GM12878 (cell line): ENCODE measurements at regions not wholly inside any gene's neighbourhood (a gene's known extent, or its start where the extent isn't known, plus 50 kb on each side); places are given as distances from the start of the nearest gene placed in this dataset.

ENCODE experiments used
- ATAC-seq: fragments of 200-7000 bp; cut with Tn5 transposase; 3 replicates; pipeline ENCODE4 v1.9.1; 2020; ENCODE audit warnings: mild to moderate bottlenecking, moderate library complexity
- BruUV-seq: library from RNA; stranded (reverse); fragments of 400-500 nt; replicated peaks from 2 replicates; lab custom pipeline; 2021; lab: Mats Ljungman, UMichigan
- CTCF ChIA-PET: fragments of 300-600 bp; sonication (Branson Sonifier 250); formaldehyde crosslinking; extraction: SDS; loops from one replicate; lab custom pipeline; 2021; ENCODE audit warnings: inconsistent platforms; lab: Yijun Ruan, JAX
- POLR2A ChIA-PET: fragments of 350-600 bp; formaldehyde crosslinking; extraction: SDS; loops from one replicate; lab custom pipeline; 2021; ENCODE audit warnings: inconsistent platforms; lab: Charles Lee
- RAD21 ChIA-PET: fragments of 300-600 bp; sonication (Branson Sonifier 250); formaldehyde crosslinking; loops from one replicate; lab custom pipeline; 2023; ENCODE audit warnings: antibody characterized with exemption; ENCODE audit not compliant: unreplicated experiment; lab: Charles Lee
- SMC1A ChIA-PET: fragments of 300-600 bp; sonication (Branson Sonifier 250); formaldehyde crosslinking; loops from one replicate; lab custom pipeline; 2023; ENCODE audit not compliant: unreplicated experiment, uncharacterized antibody; lab: Charles Lee
- DNase-seq: peaks from one replicate; pipeline ENCODE4 v3.0.0-alpha.2; 2011; ENCODE audit warnings: low read depth, low spot score
- FAIRE-seq: peaks from 3 replicates; lab custom pipeline; 2011; peaks lifted over from hg19 to GRCh38; lab: Jason Lieb, UNC
- H2AFZ ChIP-seq: 2 replicates; pipeline ENCODE4 v1.6.0; 2011; ENCODE audit warnings: low read depth, low read length, control low read depth; ENCODE audit not compliant: control insufficient read depth
- H3K27ac ChIP-seq: 2 replicates; pipeline ENCODE4 v1.5.1; 2011; ENCODE audit warnings: control low read depth; ENCODE audit not compliant: control insufficient read depth, insufficient read depth
- H3K27me3 ChIP-seq, 2 experiments: replicated peaks in 1 of 2; 2 replicates each; pipeline versions ENCODE4 v1.6.0 to v1.6.1; 2011; ENCODE audit warnings: low read length in 1 of 2; ENCODE audit not compliant: control insufficient read depth in 2 of 2, insufficient read depth in 2 of 2
- H3K36me3 ChIP-seq, 2 experiments: 2 replicates each; pipeline ENCODE4 v1.5.1; 2011; ENCODE audit warnings: low read length in 1 of 2; ENCODE audit not compliant: control insufficient read depth in 2 of 2, insufficient read depth in 2 of 2
- H3K4me1 ChIP-seq: 2 replicates; pipeline ENCODE4 v1.6.1; 2011; ENCODE audit warnings: mild to moderate bottlenecking, low read length, moderate library complexity, mixed read lengths; ENCODE audit not compliant: control insufficient read depth, insufficient read depth
- H3K4me2 ChIP-seq: 2 replicates; pipeline ENCODE4 v1.6.0; 2011; ENCODE audit warnings: control low read depth; ENCODE audit not compliant: control insufficient read depth, insufficient read depth
- H3K4me3 ChIP-seq: fragments of 200-600 bp; sonication (generic); 2 replicates; pipeline ENCODE4 v1.5.1; 2016
- H3K79me2 ChIP-seq: 2 replicates; pipeline ENCODE4 v1.6.0; 2011; ENCODE audit warnings: low read length; ENCODE audit not compliant: control insufficient read depth, insufficient read depth
- H3K9ac ChIP-seq: 2 replicates; pipeline ENCODE4 v1.8.0; 2011; ENCODE audit warnings: low read length, control low read depth, mixed read lengths; ENCODE audit not compliant: control insufficient read depth, insufficient read depth
- H3K9me3 ChIP-seq: replicated peaks from 3 replicates; pipeline ENCODE4 v1.5.1; 2011; ENCODE audit warnings: mild to moderate bottlenecking, low read length; ENCODE audit not compliant: control insufficient read depth, insufficient read depth
- H4K20me1 ChIP-seq: 2 replicates; pipeline ENCODE4 v1.6.0; 2011; ENCODE audit not compliant: control insufficient read depth, insufficient read depth
- CBX3 ChIP-seq: fragments of 200-600 bp; sonication (generic); IDR thresholded peaks from 2 replicates; pipeline ENCODE4 v1.6.1; 2016; ENCODE audit warnings: low read depth, borderline replicate concordance
- E2F4 ChIP-seq: IDR thresholded peaks from 2 replicates; pipeline ENCODE4 v1.6.1; 2012; ENCODE audit warnings: low read depth, low read length, improper control_type of control experiment
- MYB ChIP-seq: fragments of 150-350 bp; IDR thresholded peaks from 2 replicates; pipeline ENCODE4 v1.6.1; 2014; ENCODE audit warnings: mild to moderate bottlenecking, low read depth, low read length, borderline replicate concordance
- NRF1 ChIP-seq: conservative IDR thresholded peaks from 2 replicates; pipeline ENCODE4 v1.6.1; 2011; ENCODE audit warnings: mild to moderate bottlenecking, low read depth, low read length, improper control_type of control experiment
- PML ChIP-seq: IDR thresholded peaks from 2 replicates; pipeline ENCODE4 v1.6.1; 2012; ENCODE audit warnings: low read length, inconsistent platforms
- REST ChIP-seq: IDR thresholded peaks from 2 replicates; pipeline ENCODE4 v1.6.1; 2012; ENCODE audit warnings: mild to moderate bottlenecking, low read depth, low read length
- SIX5 ChIP-seq: IDR thresholded peaks from 2 replicates; pipeline ENCODE4 v1.6.1; 2011; ENCODE audit warnings: mild to moderate bottlenecking, low read depth, low read length, moderate library complexity; ENCODE audit not compliant: severe bottlenecking
- SP1 ChIP-seq: IDR thresholded peaks from one replicate; pipeline ENCODE4 v1.6.1; 2011; ENCODE audit warnings: low read depth, low read length
- SREBF2 ChIP-seq: IDR thresholded peaks from 2 replicates; pipeline ENCODE4 v1.6.1; 2012; ENCODE audit warnings: mild to moderate bottlenecking, low read length
- TCF3 ChIP-seq: IDR thresholded peaks from 2 replicates; pipeline ENCODE4 v1.6.1; 2012; ENCODE audit warnings: low read depth, mild to moderate bottlenecking, low read length, borderline replicate concordance; ENCODE audit not compliant: insufficient read depth
- USF2 ChIP-seq: IDR thresholded peaks from 2 replicates; pipeline ENCODE4 v1.6.1; 2011; ENCODE audit warnings: low read depth, low read length, improper control_type of control experiment, borderline replicate concordance
- ZBTB40 ChIP-seq: fragments of 450-650 bp; IDR thresholded peaks from 2 replicates; pipeline ENCODE4 v1.6.1; 2016; ENCODE audit warnings: mild to moderate bottlenecking, moderate library complexity, borderline replicate concordance
- WGBS: methylation state at CpG from one replicate; pipeline ENCODE4 v1.1.6; 2016; ENCODE audit warnings: low lambda C conversion rate; ENCODE audit not compliant: insufficient replicate concordance, insufficient coverage; ENCODE audit errors: missing lambda C conversion rate; 5-methylcytosine and 5-hydroxymethylcytosine counted together
- in situ Hi-C: fragments of 300-500 bp; cut with MboI; formaldehyde crosslinking; loops from 9 replicates; pipeline ENCODE4 v1.14.3; 2018; ENCODE audit warnings: mixed read lengths
- intact Hi-C: fragments of 100-400 bp; cut with micrococcal nuclease; formaldehyde crosslinking; loops from one replicate; pipeline ENCODE4 v1.14.2; 2022; ENCODE audit not compliant: unreplicated experiment

- H3K27me3 ChIP-seq: no peaks in the 10 kb centered on the region
- no peaks in the 10 kb centered on the region for H4K20me1 ChIP-seq
- in situ Hi-C loops (no loop called here), intact Hi-C loops (no loop called here)
- TF ChIP-seq MYB (no peak), PML (no peak), SP1 (no peak), USF2 (no peak), CBX3 (no peak), ZBTB40 (no peak), SIX5 (no peak), TCF3 (no peak), REST (no peak), E2F4 (no peak), SREBF2 (no peak), NRF1 (no peak)
- no peak overlapping the region for H3K9ac ChIP-seq
- no peaks in the 10 kb centered on the region for H3K79me2 ChIP-seq
- no peaks in the 10 kb centered on the region for H3K9me3 ChIP-seq
- H2AFZ ChIP-seq: no peak overlapping the region
- SMC1A ChIA-PET: no interaction called here
- H3K27ac ChIP-seq: no peak overlapping the region
- ATAC-seq (no peak), DNase-seq (no peak), FAIRE-seq (no peak)
- 48% methylated on average over 24 of the region's 26 CpGs for WGBS
- RAD21 ChIA-PET: no interaction called here
- no peaks in the 10 kb centered on the region for H3K4me1 ChIP-seq
- POLR2A ChIA-PET: no interaction called here
- no TSS peak for BruUV-seq
- no peaks in the 10 kb centered on the region for H3K36me3 ChIP-seq
- H3K4me2 ChIP-seq: no peak overlapping the region
- no peak overlapping the region for H3K4me3 ChIP-seq
- CTCF ChIA-PET: no interaction called here
Measured at GRCh38 chr4:1554246-1554875, 129.8 kb downstream of the FAM53A start.
